ENCODE measurements at regions not wholly inside any gene's neighbourhood (a gene's known extent, or its start where the extent isn't known, plus 50 kb on each side); places are given as distances from the start of the nearest gene placed in this dataset.

GRCh38 chr6:62968834-62969233, 242.4 kb upstream of the FKBP1C start:
- TF ChIP-seq CTCF (IDR thresholded peaks at IDR 0.05): no peak
- TF ChIP-seq ZNF396 (CRISPR knock-in tag; IDR thresholded peaks at IDR 0.05; ENCODE audit: borderline replicate concordance): no peak
- no peak for TF ChIP-seq SP1 (CRISPR knock-in tag; conservative IDR thresholded peaks at IDR 0.05)
- no peak for TF ChIP-seq ETV6 (CRISPR knock-in tag; IDR thresholded peaks at IDR 0.05)
- TF ChIP-seq NR3C1 (CRISPR knock-in tag; conservative IDR thresholded peaks at IDR 0.05; ENCODE audit: low read depth): no peak
- TF ChIP-seq AR (CRISPR knock-in tag; IDR thresholded peaks at IDR 0.05): no peak
- no peak for TF ChIP-seq ZNF317 (CRISPR knock-in tag; IDR thresholded peaks at IDR 0.05; ENCODE audit: borderline replicate concordance, low read depth)
- TF ChIP-seq ATF2 (CRISPR knock-in tag; IDR thresholded peaks at IDR 0.05; ENCODE audit: borderline replicate concordance, low read depth): no peak
- no peak for TF ChIP-seq ZSCAN18 (CRISPR knock-in tag; IDR thresholded peaks at IDR 0.05)
- no peak for TF ChIP-seq E2F1 (CRISPR knock-in tag; IDR thresholded peaks at IDR 0.05)
- TF ChIP-seq ZNF281 (CRISPR knock-in tag; IDR thresholded peaks at IDR 0.05): no peak
- TF ChIP-seq NFATC4 (CRISPR knock-in tag; IDR thresholded peaks at IDR 0.05): no peak
